Endothelial cell of umbilical vein (primary cell): ENCODE measurements at regions not wholly inside any gene's neighbourhood (a gene's known extent, or its start where the extent isn't known, plus 50 kb on each side); places are given as distances from the start of the nearest gene placed in this dataset.

Experiments
- BruUV-seq: library from RNA; stranded (reverse); fragments of 400-500 nt; replicated peaks from 2 replicates; lab custom pipeline; 2021; lab: Mats Ljungman, UMichigan
- CTCF ChIA-PET: fragments of 300-600, 350-600 bp; sonication (Branson Sonifier 250); formaldehyde crosslinking; loops from one replicate; lab custom pipeline; 2021; ENCODE audit warnings: antibody characterized with exemption, inconsistent platforms; lab: Charles Lee
- POLR2A ChIA-PET: fragments of 300-600, 350-600 bp; sonication (Branson Sonifier 250); formaldehyde crosslinking; loops from one replicate; lab custom pipeline; 2021; ENCODE audit warnings: antibody characterized with exemption, inconsistent platforms; lab: Charles Lee
- DNase-seq: peaks from one replicate; pipeline ENCODE4 v3.0.0-alpha.2; 2011; ENCODE audit warnings: low read depth, low spot score
- FAIRE-seq: peaks from 2 replicates; lab custom pipeline; 2011; peaks lifted over from hg19 to GRCh38; lab: Jason Lieb, UNC
- H2AFZ ChIP-seq: 2 replicates; pipeline ENCODE4 v1.6.0; 2012; ENCODE audit warnings: low read depth, low read length, control low read depth, inconsistent platforms
- H3K27ac ChIP-seq: 2 replicates; pipeline ENCODE4 v1.5.1; 2011; ENCODE audit warnings: low read depth, mild to moderate bottlenecking, control low read depth, low read length, moderate library complexity; ENCODE audit not compliant: insufficient read depth
- H3K27me3 ChIP-seq, 2 experiments: 2 replicates each; pipeline versions ENCODE4 v1.6.0 to v1.6.1; 2011; ENCODE audit warnings: low read length in 2 of 2, mixed read lengths in 1 of 2; ENCODE audit not compliant: control insufficient read depth in 2 of 2, insufficient read depth in 2 of 2
- H3K36me3 ChIP-seq, 2 experiments: 2 replicates in 1 of 2; 3 replicates in 1 of 2; pipeline ENCODE4 v1.5.1; 2011; ENCODE audit warnings: low read length in 2 of 2, mild to moderate bottlenecking in 1 of 2, moderate library complexity in 1 of 2; ENCODE audit not compliant: control insufficient read depth in 2 of 2, insufficient read depth in 2 of 2; ENCODE audit errors: extremely low read depth in 1 of 2
- H3K4me1 ChIP-seq: 3 replicates; pipeline ENCODE4 v1.5.1; 2011; ENCODE audit warnings: mild to moderate bottlenecking, low read length; ENCODE audit not compliant: control insufficient read depth, insufficient read depth; ENCODE audit errors: extremely low read depth
- H3K4me2 ChIP-seq: 2 replicates; pipeline ENCODE4 v1.6.1; 2011; ENCODE audit warnings: low read length, control low read depth, mixed read lengths; ENCODE audit not compliant: insufficient read depth
- H3K4me3 ChIP-seq, 3 experiments: fragments of 200-600 bp in 1 of 3; sonication (generic), shearing (Covaris generic) in 1 of 3; replicated peaks in 1 of 3; 2 replicates each; pipeline ENCODE4 v1.5.1; 2011 to 2016; ENCODE audit warnings: control low read depth in 3 of 3, low read length in 3 of 3, mild to moderate bottlenecking in 2 of 3, inconsistent platforms in 1 of 3, low read depth in 1 of 3, moderate library complexity in 1 of 3; ENCODE audit not compliant: insufficient read depth in 1 of 3
- H3K79me2 ChIP-seq: 2 replicates; pipeline ENCODE4 v1.6.0; 2012; ENCODE audit warnings: low read length, inconsistent platforms; ENCODE audit not compliant: control insufficient read depth, insufficient read depth
- H3K9ac ChIP-seq: replicated peaks from 2 replicates; pipeline ENCODE3; 2011; ENCODE audit warnings: low read length, control low read depth; ENCODE audit not compliant: insufficient read depth; ENCODE audit errors: extremely low read depth
- H3K9me1 ChIP-seq: replicated peaks from 3 replicates; pipeline ENCODE4 v1.6.0; 2011; ENCODE audit warnings: mild to moderate bottlenecking, low read length; ENCODE audit not compliant: control insufficient read depth, insufficient read depth; ENCODE audit errors: extremely low read depth
- H3K9me3 ChIP-seq: replicated peaks from 2 replicates; pipeline ENCODE4 v1.5.1; 2012; ENCODE audit warnings: low read length, inconsistent platforms; ENCODE audit not compliant: control insufficient read depth, insufficient read depth
- H4K20me1 ChIP-seq: replicated peaks from 2 replicates; pipeline ENCODE3; 2011; ENCODE audit warnings: mild to moderate bottlenecking, low read length; ENCODE audit not compliant: control insufficient read depth, insufficient read depth; ENCODE audit errors: extremely low read depth
- EZH2 ChIP-seq: IDR thresholded peaks from 2 replicates; pipeline ENCODE4 v1.6.1; 2012; ENCODE audit warnings: borderline replicate concordance, low read depth, mild to moderate bottlenecking, moderate library complexity, low read length, inconsistent platforms; ENCODE audit not compliant: severe bottlenecking
- FOS ChIP-seq: IDR thresholded peaks from 2 replicates; pipeline ENCODE4 v1.6.1; 2011; ENCODE audit warnings: mild to moderate bottlenecking, low read length, moderate library complexity, borderline replicate concordance; ENCODE audit not compliant: insufficient read depth
- GATA2 ChIP-seq: IDR thresholded peaks from 2 replicates; pipeline ENCODE4 v1.7.0; 2011; ENCODE audit warnings: low read depth, mild to moderate bottlenecking, moderate library complexity, mixed read lengths, low read length; ENCODE audit not compliant: insufficient read length, insufficient read depth
- JUN ChIP-seq: IDR thresholded peaks from 2 replicates; pipeline ENCODE4 v1.6.1; 2011; ENCODE audit warnings: borderline replicate concordance, low read depth; ENCODE audit not compliant: insufficient read length, insufficient read depth
- MYC ChIP-seq: IDR thresholded peaks from one replicate; pipeline ENCODE4 v1.6.1; 2011; ENCODE audit warnings: mild to moderate bottlenecking, low read depth, low read length
- POLR2A ChIP-seq: IDR thresholded peaks from 2 replicates; pipeline ENCODE4 v1.6.1; 2012; ENCODE audit warnings: low read depth, mild to moderate bottlenecking, control low read depth, low read length
- POLR2AphosphoS5 ChIP-seq: IDR thresholded peaks from 2 replicates; pipeline ENCODE4 v1.6.1; 2012; ENCODE audit warnings: low read depth, mild to moderate bottlenecking, control low read depth, low read length, moderate library complexity; ENCODE audit not compliant: insufficient read depth
- dilution Hi-C: fragments of 300-500 bp; cut with MboI; formaldehyde crosslinking; loops from one replicate; pipeline ENCODE4 v1.15.0; 2019; ENCODE audit warnings: low sequenced_read_pairs; ENCODE audit not compliant: extremely low pct_ligation_motif_present
- intact Hi-C: fragments of 100-400 bp; cut with micrococcal nuclease; formaldehyde crosslinking; loops from one replicate; pipeline ENCODE4 v1.10.0; 2022
- TF ChIP-seq, protein P1 (sequence below), 2 donors: IDR thresholded peaks; 1 replicate in 1 of 2; 2 replicates in 1 of 2; pipeline ENCODE4 v1.5.1; 2011; ENCODE audit warnings: low read length in 2 of 2, mild to moderate bottlenecking in 2 of 2, moderate library complexity in 2 of 2, control low read depth in 1 of 2, inconsistent platforms in 1 of 2, low read depth in 1 of 2; ENCODE audit not compliant: insufficient read depth in 1 of 2; ENCODE audit errors: extremely low read depth in 1 of 2
- TF ChIP-seq, protein P2 (sequence below): IDR thresholded peaks from 2 replicates; pipeline ENCODE4 v1.6.1; 2011; ENCODE audit not compliant: insufficient read depth, insufficient read length

GRCh38 chr3:65276551-65276950 is 588.8 kb upstream of the ADAMTS9 start:
- no peaks in the 10 kb centered on the region for H3K9me1 ChIP-seq
- no peak overlapping the region for H3K4me3 ChIP-seq
- no peak overlapping the region for H3K9ac ChIP-seq
- TF ChIP-seq JUN (no peak), EZH2 (no peak), MYC (no peak), POLR2A (no peak), GATA2 (no peak), POLR2AphosphoS5 (no peak), FOS (no peak)
- TF ChIP-seq, protein P1, sequence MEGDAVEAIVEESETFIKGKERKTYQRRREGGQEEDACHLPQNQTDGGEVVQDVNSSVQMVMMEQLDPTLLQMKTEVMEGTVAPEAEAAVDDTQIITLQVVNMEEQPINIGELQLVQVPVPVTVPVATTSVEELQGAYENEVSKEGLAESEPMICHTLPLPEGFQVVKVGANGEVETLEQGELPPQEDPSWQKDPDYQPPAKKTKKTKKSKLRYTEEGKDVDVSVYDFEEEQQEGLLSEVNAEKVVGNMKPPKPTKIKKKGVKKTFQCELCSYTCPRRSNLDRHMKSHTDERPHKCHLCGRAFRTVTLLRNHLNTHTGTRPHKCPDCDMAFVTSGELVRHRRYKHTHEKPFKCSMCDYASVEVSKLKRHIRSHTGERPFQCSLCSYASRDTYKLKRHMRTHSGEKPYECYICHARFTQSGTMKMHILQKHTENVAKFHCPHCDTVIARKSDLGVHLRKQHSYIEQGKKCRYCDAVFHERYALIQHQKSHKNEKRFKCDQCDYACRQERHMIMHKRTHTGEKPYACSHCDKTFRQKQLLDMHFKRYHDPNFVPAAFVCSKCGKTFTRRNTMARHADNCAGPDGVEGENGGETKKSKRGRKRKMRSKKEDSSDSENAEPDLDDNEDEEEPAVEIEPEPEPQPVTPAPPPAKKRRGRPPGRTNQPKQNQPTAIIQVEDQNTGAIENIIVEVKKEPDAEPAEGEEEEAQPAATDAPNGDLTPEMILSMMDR (IDR thresholded peaks at IDR 0.05; ENCODE audit: extremely low read depth in 1 of 2, insufficient read depth in 1 of 2, low read depth in 1 of 2, low read length in 2 of 2) = no peak
- TF ChIP-seq, protein P2, sequence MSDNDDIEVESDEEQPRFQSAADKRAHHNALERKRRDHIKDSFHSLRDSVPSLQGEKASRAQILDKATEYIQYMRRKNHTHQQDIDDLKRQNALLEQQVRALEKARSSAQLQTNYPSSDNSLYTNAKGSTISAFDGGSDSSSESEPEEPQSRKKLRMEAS = no peak
- no peaks in the 10 kb centered on the region for H3K9me3 ChIP-seq
- FAIRE-seq (no peak), DNase-seq (no peak)
- no peaks in the 10 kb centered on the region for H4K20me1 ChIP-seq
- no peaks in the 10 kb centered on the region for H3K4me1 ChIP-seq
- no peaks in the 10 kb centered on the region for H3K79me2 ChIP-seq
- peaks cover 10 to 19% of the 10 kb centered on the region in 2 experiments for H3K27me3 ChIP-seq
- no peak overlapping the region for H3K27ac ChIP-seq
- dilution Hi-C loops (no loop called here), intact Hi-C loops (no loop called here)
- H2AFZ ChIP-seq = no peak overlapping the region
- POLR2A ChIA-PET = no interaction called here
- no peak overlapping the region for H3K4me2 ChIP-seq
- BruUV-seq = no TSS peak
- CTCF ChIA-PET = interaction anchor here (1.0 to 1.2 kb wide), 2 partner anchors 9 to 30 kb away, joined by 3 to 4 read pairs; no protein-coding TSS in a partner anchor
- H3K36me3 ChIP-seq = no peaks in the 10 kb centered on the region
